ENCODE measurements at regions not wholly inside any gene's neighbourhood (a gene's known extent, or its start where the extent isn't known, plus 50 kb on each side); places are given as distances from the start of the nearest gene placed in this dataset.
A peak's percentile ranks its signal among the peaks of the same experiment; 100 is the strongest.

DNA sequence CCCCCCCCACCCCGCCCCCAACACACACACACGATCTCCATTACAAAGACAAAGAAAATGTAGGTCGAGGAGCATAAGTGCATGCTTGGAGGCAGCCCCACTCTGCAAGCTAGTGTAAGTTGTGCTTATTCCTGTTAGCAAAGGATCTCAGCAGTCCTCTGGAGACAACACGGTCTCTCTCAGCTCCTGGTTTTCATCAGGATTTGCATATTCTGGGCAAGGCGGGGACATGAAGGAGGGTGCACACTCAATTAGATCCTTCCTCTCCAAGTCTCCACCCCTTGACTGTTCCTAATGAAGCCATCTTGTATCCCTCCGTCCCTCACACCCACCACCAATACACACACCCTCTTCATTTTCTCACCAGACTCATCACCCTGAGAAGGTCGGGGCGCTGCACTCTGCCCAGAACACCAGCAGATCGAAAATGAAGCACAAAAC lies 63.8 kb downstream of the MRPL46 start:
- no peak overlapping the region for H3K9ac ChIP-seq (ENCODE audit: low read length)
- H3K79me2 ChIP-seq (ENCODE audit: insufficient read depth, low read length) = no peaks in the 10 kb centered on the region
- no peak overlapping the region for H3K4me3 ChIP-seq (ENCODE audit: low read depth, low read length, poor library complexity, severe bottlenecking)
- H3K27me3 ChIP-seq (ENCODE audit: insufficient read depth, low read length) = no peaks in the 10 kb centered on the region
- H3F3A ChIP-seq (ENCODE audit: insufficient read depth, low read length) = no peaks in the 10 kb centered on the region
- TF ChIP-seq EZH2 (IDR thresholded peaks at IDR 0.05; ENCODE audit: borderline replicate concordance, low read length) = no peak
- TF ChIP-seq, protein P1, sequence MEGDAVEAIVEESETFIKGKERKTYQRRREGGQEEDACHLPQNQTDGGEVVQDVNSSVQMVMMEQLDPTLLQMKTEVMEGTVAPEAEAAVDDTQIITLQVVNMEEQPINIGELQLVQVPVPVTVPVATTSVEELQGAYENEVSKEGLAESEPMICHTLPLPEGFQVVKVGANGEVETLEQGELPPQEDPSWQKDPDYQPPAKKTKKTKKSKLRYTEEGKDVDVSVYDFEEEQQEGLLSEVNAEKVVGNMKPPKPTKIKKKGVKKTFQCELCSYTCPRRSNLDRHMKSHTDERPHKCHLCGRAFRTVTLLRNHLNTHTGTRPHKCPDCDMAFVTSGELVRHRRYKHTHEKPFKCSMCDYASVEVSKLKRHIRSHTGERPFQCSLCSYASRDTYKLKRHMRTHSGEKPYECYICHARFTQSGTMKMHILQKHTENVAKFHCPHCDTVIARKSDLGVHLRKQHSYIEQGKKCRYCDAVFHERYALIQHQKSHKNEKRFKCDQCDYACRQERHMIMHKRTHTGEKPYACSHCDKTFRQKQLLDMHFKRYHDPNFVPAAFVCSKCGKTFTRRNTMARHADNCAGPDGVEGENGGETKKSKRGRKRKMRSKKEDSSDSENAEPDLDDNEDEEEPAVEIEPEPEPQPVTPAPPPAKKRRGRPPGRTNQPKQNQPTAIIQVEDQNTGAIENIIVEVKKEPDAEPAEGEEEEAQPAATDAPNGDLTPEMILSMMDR (IDR thresholded peaks at IDR 0.05; ENCODE audit: low read length) = no peak
- H3K9me2 ChIP-seq (ENCODE audit: low read depth, low read length) = no peaks in the 10 kb centered on the region
- H3K9me3 ChIP-seq (ENCODE audit: low read length) = no peaks in the 10 kb centered on the region
- H3K36me3 ChIP-seq (ENCODE audit: insufficient read depth, low read length) = no peaks in the 10 kb centered on the region; the same call in 1 of the 2 replicates
- peaks cover 43% of the 10 kb centered on the region for H3K4me1 ChIP-seq (ENCODE audit: insufficient read depth, low read length, severe bottlenecking)
- peak overlapping the region; percentile 30; the same call in 1 of the 2 replicates for H2AFZ ChIP-seq (ENCODE audit: low read length)
- peak overlapping the region; percentile 96 for H3K27ac ChIP-seq (ENCODE audit: low read depth, low read length, poor library complexity, severe bottlenecking)
- no peaks in the 10 kb centered on the region for H4K20me1 ChIP-seq (ENCODE audit: insufficient read depth, low read length)
- H3K4me2 ChIP-seq (ENCODE audit: low read length) = peak overlapping the region; percentile 54; the same call in 1 of the 2 replicates

DNA sequence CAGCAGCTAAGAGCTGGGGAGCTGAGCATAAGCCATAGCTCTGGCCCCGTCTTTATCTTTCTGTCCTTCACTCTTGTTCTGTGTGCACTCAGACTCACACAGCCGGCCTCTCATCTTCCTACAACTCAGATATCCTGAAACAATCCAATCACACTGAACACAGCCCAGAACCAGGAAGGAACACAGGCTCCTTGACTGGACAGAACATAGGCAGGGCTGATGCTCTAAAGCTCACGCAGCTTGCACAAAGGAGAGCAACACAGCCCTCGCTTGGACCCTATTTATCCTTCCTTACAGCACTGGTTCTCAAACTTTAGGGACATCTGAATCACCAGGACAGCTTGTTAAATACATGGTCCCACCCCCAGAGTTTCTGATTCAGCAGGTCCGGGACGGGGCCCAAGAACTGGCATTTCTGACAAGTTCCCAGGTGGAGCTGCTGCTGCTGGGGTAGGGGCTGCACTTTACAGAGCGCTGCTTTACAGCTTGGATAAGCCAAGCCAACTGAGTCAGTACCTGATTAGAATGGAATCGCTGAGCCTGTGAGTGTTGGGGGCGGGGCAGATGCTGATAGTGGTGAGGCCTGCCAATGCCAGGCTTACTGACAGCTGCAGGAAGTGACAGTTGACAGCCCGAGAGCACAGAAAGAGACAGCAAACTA lies 65.1 kb downstream of the MRPL46 start:
- TF ChIP-seq EZH2 (IDR thresholded peaks at IDR 0.05; ENCODE audit: borderline replicate concordance, low read length) = no peak
- TF ChIP-seq, protein P1 (IDR thresholded peaks at IDR 0.05; ENCODE audit: low read length) = no peak
- peak overlapping the region; percentile 96 for H3K27ac ChIP-seq (ENCODE audit: low read depth, low read length, poor library complexity, severe bottlenecking)
- H3K4me1 ChIP-seq (ENCODE audit: insufficient read depth, low read length, severe bottlenecking) = peaks cover 43% of the 10 kb centered on the region
- H3K79me2 ChIP-seq (ENCODE audit: insufficient read depth, low read length) = no peaks in the 10 kb centered on the region
- no peaks in the 10 kb centered on the region for H3K9me3 ChIP-seq (ENCODE audit: low read length)
- H3K9me2 ChIP-seq (ENCODE audit: low read depth, low read length) = no peaks in the 10 kb centered on the region
- peak overlapping the region; percentile 47 for H3K4me3 ChIP-seq (ENCODE audit: low read depth, low read length, poor library complexity, severe bottlenecking)
- no peak overlapping the region for H2AFZ ChIP-seq (ENCODE audit: low read length)
- H4K20me1 ChIP-seq (ENCODE audit: insufficient read depth, low read length) = no peaks in the 10 kb centered on the region
- H3F3A ChIP-seq (ENCODE audit: insufficient read depth, low read length) = no peaks in the 10 kb centered on the region
- peak overlapping the region; percentile 54 for H3K4me2 ChIP-seq (ENCODE audit: low read length)
- H3K36me3 ChIP-seq (ENCODE audit: insufficient read depth, low read length) = no peaks in the 10 kb centered on the region; the same call in 1 of the 2 replicates
- peak overlapping the region; percentile 61 for H3K9ac ChIP-seq (ENCODE audit: low read length)
- H3K27me3 ChIP-seq (ENCODE audit: insufficient read depth, low read length) = no peaks in the 10 kb centered on the region

DNA sequence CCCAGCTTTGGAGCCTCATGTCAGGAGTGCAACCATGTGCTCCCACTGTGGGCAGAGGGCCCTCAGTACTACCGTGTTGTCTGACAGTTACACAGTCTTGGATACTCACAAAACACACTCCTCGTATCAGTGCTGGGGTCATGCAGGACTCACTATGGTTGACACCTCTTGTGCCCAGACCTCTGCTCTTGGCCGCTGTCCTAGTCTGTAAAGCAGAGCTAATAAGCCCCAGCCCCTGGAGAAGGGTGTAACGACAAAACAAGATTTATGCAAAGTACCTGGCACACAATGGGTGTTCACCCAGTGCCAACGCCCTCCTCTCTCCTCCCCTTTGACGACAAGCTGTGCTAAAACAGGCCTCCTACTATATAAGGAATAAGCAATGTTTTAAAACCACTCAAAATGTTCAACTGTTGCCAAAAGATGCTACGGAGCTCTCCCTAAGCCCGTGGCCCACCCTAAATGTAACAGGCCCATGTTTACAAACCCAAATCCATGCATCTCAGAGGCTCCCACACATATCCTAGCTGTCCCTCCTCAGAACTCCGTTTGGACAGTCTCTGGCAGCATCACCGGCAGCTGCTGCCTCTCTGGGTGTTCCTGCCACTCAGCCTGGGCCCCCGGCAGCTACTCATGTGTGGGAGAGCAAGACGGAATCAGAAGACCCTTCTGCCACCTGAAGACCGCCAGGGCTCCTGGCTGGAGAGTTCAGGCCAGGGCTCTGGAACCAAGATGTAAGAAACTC lies 65.8 kb downstream of the MRPL46 start:
- no peak for TF ChIP-seq EZH2 (IDR thresholded peaks at IDR 0.05; ENCODE audit: borderline replicate concordance, low read length)
- TF ChIP-seq, protein P1 (IDR thresholded peaks at IDR 0.05; ENCODE audit: low read length) = no peak
- peak overlapping the region; percentile 61 for H3K9ac ChIP-seq (ENCODE audit: low read length)
- H2AFZ ChIP-seq (ENCODE audit: low read length) = no peak overlapping the region

More for the DNA sequence above, 65.8 kb downstream of the MRPL46 start:
- no peaks in the 10 kb centered on the region; the same call in 1 of the 2 replicates for H3K36me3 ChIP-seq (ENCODE audit: insufficient read depth, low read length)
- peak overlapping the region; percentile 47 for H3K4me3 ChIP-seq (ENCODE audit: low read depth, low read length, poor library complexity, severe bottlenecking)
- no peaks in the 10 kb centered on the region for H3K79me2 ChIP-seq (ENCODE audit: insufficient read depth, low read length)
- H4K20me1 ChIP-seq (ENCODE audit: insufficient read depth, low read length) = no peaks in the 10 kb centered on the region
- no peaks in the 10 kb centered on the region for H3K9me3 ChIP-seq (ENCODE audit: low read length)
- peaks cover 43% of the 10 kb centered on the region for H3K4me1 ChIP-seq (ENCODE audit: insufficient read depth, low read length, severe bottlenecking)
- no peaks in the 10 kb centered on the region for H3F3A ChIP-seq (ENCODE audit: insufficient read depth, low read length)
- H3K9me2 ChIP-seq (ENCODE audit: low read depth, low read length) = no peaks in the 10 kb centered on the region
- H3K27ac ChIP-seq (ENCODE audit: low read depth, low read length, poor library complexity, severe bottlenecking) = peak overlapping the region; percentile 96
- H3K27me3 ChIP-seq (ENCODE audit: insufficient read depth, low read length) = no peaks in the 10 kb centered on the region
- peak overlapping the region; percentile 54 for H3K4me2 ChIP-seq (ENCODE audit: low read length)
